Activated T-helper 1 cell treated with anti-CD3 and anti-CD28 coated beads, Interleukin-12 subunit alpha, Interleukin-12 subunit beta, Interleukin-2, Interleukin-4 antibody, amounts not matched to agents 30 ng/mL and 10 ng/mL and 1 ng/mL, durations not matched to agents 14 hours and 24 hours and 36 hours (primary cell): ENCODE measurements at regions not wholly inside any gene's neighbourhood (a gene's known extent, or its start where the extent isn't known, plus 50 kb on each side); places are given as distances from the start of the nearest gene placed in this dataset.
"Not testable (repeated sequence)": the region's sequence is repeated elsewhere in the genome, so short reads cannot be mapped to it uniquely, and the experiment has no call there.

Source experiments
- DNase-seq: peaks from one replicate; pipeline ENCODE4 v3.0.0; 2021; ENCODE audit warnings: low spot score
- H3K27ac Mint-ChIP-seq: one replicate; pipeline ENCODE4 v1.8.0; 2021; ENCODE audit warnings: mild to moderate bottlenecking, mixed read lengths
- H3K27me3 Mint-ChIP-seq: one replicate; pipeline ENCODE4 v1.8.0; 2022; ENCODE audit warnings: mild to moderate bottlenecking, moderate library complexity, mixed read lengths; ENCODE audit not compliant: insufficient read depth
- H3K36me3 Mint-ChIP-seq: one replicate; pipeline ENCODE4 v1.8.0; 2021; ENCODE audit warnings: low read depth, mixed read lengths
- H3K4me1 Mint-ChIP-seq: one replicate; pipeline ENCODE4 v1.8.0; 2021; ENCODE audit warnings: low read depth, mixed read lengths
- H3K4me3 Mint-ChIP-seq: one replicate; pipeline ENCODE4 v1.8.0; 2021; ENCODE audit warnings: mild to moderate bottlenecking, moderate library complexity, mixed read lengths
- H3K9me3 Mint-ChIP-seq: one replicate; pipeline ENCODE4 v1.8.0; 2021; ENCODE audit warnings: mixed read lengths
- intact Hi-C: fragments of 100-400 bp; cut with micrococcal nuclease; formaldehyde crosslinking; loops from one replicate; pipeline ENCODE4 v1.15.1; 2024

GRCh38 chr5:18772475-18772874, 1138.2 kb downstream of the TAF11L14 start:
- intact Hi-C loops, result no loop called here
- H3K9me3 Mint-ChIP-seq, result no peaks in the 10 kb centered on the region
- peaks cover 6% of the 10 kb centered on the region for H3K27me3 Mint-ChIP-seq
- DNase-seq, result no peak
- no peak overlapping the region for H3K27ac Mint-ChIP-seq
- no peaks in the 10 kb centered on the region for H3K4me1 Mint-ChIP-seq
- no peaks in the 10 kb centered on the region for H3K36me3 Mint-ChIP-seq
- no peak overlapping the region for H3K4me3 Mint-ChIP-seq

- no peak overlapping the region for H3K27ac Mint-ChIP-seq
- intact Hi-C loops, result no loop called here
Observed at GRCh38 chr5:18778225-18778624, 1144.0 kb downstream of the TAF11L14 start.

GRCh38 chr5:18789218-18789998, 1155.1 kb downstream of the TAF11L14 start:
- Mint-ChIP-seq H3K4me3 (no peak overlapping the region), H3K27ac (no peak overlapping the region), H3K36me3 (no peaks in the 10 kb centered on the region), H3K9me3 (no peaks in the 10 kb centered on the region), H3K4me1 (no peaks in the 10 kb centered on the region), H3K27me3 (peaks cover 2% of the 10 kb centered on the region)
- DNase-seq, result no peak
- intact Hi-C loops, result no loop called here

More at GRCh38 chr5:18778225-18778624, 1144.0 kb downstream of the TAF11L14 start:
- no peaks in the 10 kb centered on the region for H3K36me3 Mint-ChIP-seq
- DNase-seq, result no peak
- no peaks in the 10 kb centered on the region for H3K9me3 Mint-ChIP-seq
- H3K27me3 Mint-ChIP-seq, result peaks cover 2% of the 10 kb centered on the region
- H3K4me1 Mint-ChIP-seq, result no peaks in the 10 kb centered on the region
- no peak overlapping the region for H3K4me3 Mint-ChIP-seq

- no peak overlapping the region for H3K27ac Mint-ChIP-seq
- no peaks in the 10 kb centered on the region for H3K9me3 Mint-ChIP-seq
- no peak overlapping the region for H3K4me3 Mint-ChIP-seq
- intact Hi-C loops, result no loop called here
- no peak for DNase-seq
- no peaks in the 10 kb centered on the region for H3K36me3 Mint-ChIP-seq
- H3K4me1 Mint-ChIP-seq, result no peaks in the 10 kb centered on the region
- peaks cover 2% of the 10 kb centered on the region for H3K27me3 Mint-ChIP-seq
Observed at GRCh38 chr5:18792145-18792544, 1157.9 kb downstream of the TAF11L14 start.

GRCh38 chr5:18797222-18797621, 1163.0 kb downstream of the TAF11L14 start:
- no peaks in the 10 kb centered on the region for H3K27me3 Mint-ChIP-seq
- no peaks in the 10 kb centered on the region for H3K36me3 Mint-ChIP-seq
- H3K27ac Mint-ChIP-seq, result no peak overlapping the region
- no peak for DNase-seq
- intact Hi-C loops, result no loop called here
- H3K4me1 Mint-ChIP-seq, result no peaks in the 10 kb centered on the region
- H3K4me3 Mint-ChIP-seq, result no peak overlapping the region
- H3K9me3 Mint-ChIP-seq, result no peaks in the 10 kb centered on the region

GRCh38 chr5:18798058-18798457, 1163.8 kb downstream of the TAF11L14 start:
- Mint-ChIP-seq H3K4me3 (no peak overlapping the region), H3K36me3 (no peaks in the 10 kb centered on the region), H3K27me3 (no peaks in the 10 kb centered on the region), H3K9me3 (no peaks in the 10 kb centered on the region), H3K27ac (no peak overlapping the region), H3K4me1 (no peaks in the 10 kb centered on the region)
- intact Hi-C loops, result no loop called here
- no peak for DNase-seq

- no peak for DNase-seq
- no peaks in the 10 kb centered on the region for H3K9me3 Mint-ChIP-seq
Observed at GRCh38 chr5:18799482-18800128, 1165.3 kb downstream of the TAF11L14 start.

GRCh38 chr5:18800293-18801025, 1166.2 kb downstream of the TAF11L14 start:
- H3K27ac Mint-ChIP-seq, result no peak overlapping the region
- intact Hi-C loops, result no loop called here
- no peak for DNase-seq

More at GRCh38 chr5:18799482-18800128, 1165.3 kb downstream of the TAF11L14 start:
- no peak overlapping the region for H3K4me3 Mint-ChIP-seq
- no peaks in the 10 kb centered on the region for H3K4me1 Mint-ChIP-seq
- no peaks in the 10 kb centered on the region for H3K27me3 Mint-ChIP-seq
- no peaks in the 10 kb centered on the region for H3K36me3 Mint-ChIP-seq
- intact Hi-C loops, result no loop called here
- H3K27ac Mint-ChIP-seq, result no peak overlapping the region

GRCh38 chr5:18801413-18801812, 1167.2 kb downstream of the TAF11L14 start:
- H3K27me3 Mint-ChIP-seq, H3K27ac Mint-ChIP-seq, H3K4me1 Mint-ChIP-seq, intact Hi-C loops, H3K36me3 Mint-ChIP-seq, DNase-seq, H3K4me3 Mint-ChIP-seq, H3K9me3 Mint-ChIP-seq: not testable (repeated sequence)

More at GRCh38 chr5:18800293-18801025, 1166.2 kb downstream of the TAF11L14 start:
- no peaks in the 10 kb centered on the region for H3K9me3 Mint-ChIP-seq
- no peak overlapping the region for H3K4me3 Mint-ChIP-seq
- no peaks in the 10 kb centered on the region for H3K4me1 Mint-ChIP-seq
- no peaks in the 10 kb centered on the region for H3K27me3 Mint-ChIP-seq
- no peaks in the 10 kb centered on the region for H3K36me3 Mint-ChIP-seq

- Mint-ChIP-seq H3K27ac (no peak overlapping the region), H3K4me1 (no peaks in the 10 kb centered on the region), H3K9me3 (no peaks in the 10 kb centered on the region), H3K4me3 (no peak overlapping the region), H3K36me3 (no peaks in the 10 kb centered on the region), H3K27me3 (no peaks in the 10 kb centered on the region)
- no peak for DNase-seq
- intact Hi-C loops, result no loop called here
Observed at GRCh38 chr5:18802336-18802735, 1168.1 kb downstream of the TAF11L14 start.

GRCh38 chr5:18805376-18805775, 1171.1 kb downstream of the TAF11L14 start:
- Mint-ChIP-seq H3K9me3 (no peaks in the 10 kb centered on the region), H3K36me3 (no peaks in the 10 kb centered on the region), H3K27me3 (no peaks in the 10 kb centered on the region), H3K27ac (no peak overlapping the region), H3K4me3 (no peak overlapping the region), H3K4me1 (no peaks in the 10 kb centered on the region)
- no peak for DNase-seq
- intact Hi-C loops, result no loop called here

GRCh38 chr5:18807256-18808149, 1173.2 kb downstream of the TAF11L14 start:
- Mint-ChIP-seq H3K9me3 (no peaks in the 10 kb centered on the region), H3K27ac (no peak overlapping the region), H3K4me3 (no peak overlapping the region), H3K4me1 (no peaks in the 10 kb centered on the region), H3K36me3 (no peaks in the 10 kb centered on the region), H3K27me3 (no peaks in the 10 kb centered on the region)
- intact Hi-C loops, result no loop called here
- no peak for DNase-seq
